GM18499 (cell line): ENCODE measurements at regions not wholly inside any gene's neighbourhood (a gene's known extent, or its start where the extent isn't known, plus 50 kb on each side); places are given as distances from the start of the nearest gene placed in this dataset.

ENCODE experiments used
- ATAC-seq: cut with Tn5 transposase; IDR thresholded peaks from one replicate; pipeline ENCODE4 v1.9.1; 2021; ENCODE audit warnings: moderate number of reproducible peaks; ENCODE audit not compliant: insufficient read depth, unreplicated experiment

GRCh38 chrX:22325096-22325495 lies 52.4 kb downstream of the CBLL2 start:
- no peak for ATAC-seq

- no peak for ATAC-seq
These were observed 57.1 kb downstream of the CBLL2 start for GRCh38 chrX:22329783-22330182.

- no peak for ATAC-seq
These were observed 66.0 kb downstream of the CBLL2 start for GRCh38 chrX:22338740-22339139.

- no peak for ATAC-seq
These were observed 66.7 kb downstream of the CBLL2 start for GRCh38 chrX:22339459-22339858.

- no peak for ATAC-seq
These were observed 67.4 kb downstream of the CBLL2 start for GRCh38 chrX:22340022-22340616.

- no peak for ATAC-seq
These were observed 70.5 kb downstream of the CBLL2 start for GRCh38 chrX:22343192-22343591.

GRCh38 chrX:22345884-22346283 lies 73.2 kb downstream of the CBLL2 start:
- no peak for ATAC-seq

- ATAC-seq, result no peak
These were observed 74.8 kb downstream of the CBLL2 start for GRCh38 chrX:22347491-22347890.

- no peak for ATAC-seq
These were observed 76.4 kb downstream of the CBLL2 start for GRCh38 chrX:22349116-22349515.

- no peak for ATAC-seq
These were observed 78.4 kb downstream of the CBLL2 start for GRCh38 chrX:22351076-22351475.

GRCh38 chrX:22351966-22352365 lies 79.3 kb downstream of the CBLL2 start:
- ATAC-seq, result no peak

- no peak for ATAC-seq
These were observed 84.9 kb downstream of the CBLL2 start for GRCh38 chrX:22357621-22358020.

GRCh38 chrX:22360129-22360528 lies 87.4 kb downstream of the CBLL2 start:
- ATAC-seq, result no peak

- ATAC-seq, result no peak
These were observed 92.7 kb downstream of the CBLL2 start for GRCh38 chrX:22365460-22365859.

- no peak for ATAC-seq
These were observed 93.5 kb downstream of the CBLL2 start for GRCh38 chrX:22366166-22366702.

- no peak for ATAC-seq
These were observed 94.2 kb downstream of the CBLL2 start for GRCh38 chrX:22366906-22367305.

- ATAC-seq, result no peak
These were observed 100.4 kb downstream of the CBLL2 start for GRCh38 chrX:22373094-22373493.

- ATAC-seq, result no peak
These were observed 101.1 kb downstream of the CBLL2 start for GRCh38 chrX:22373766-22374165.

GRCh38 chrX:22376369-22376768 lies 103.7 kb downstream of the CBLL2 start:
- no peak for ATAC-seq

- no peak for ATAC-seq
These were observed 105.6 kb downstream of the CBLL2 start for GRCh38 chrX:22378296-22378695.

- no peak for ATAC-seq
These were observed 111.3 kb downstream of the CBLL2 start for GRCh38 chrX:22383988-22384387.

- no peak for ATAC-seq
These were observed 117.0 kb downstream of the CBLL2 start for GRCh38 chrX:22389556-22390179.
